ENCODE measurements at regions not wholly inside any gene's neighbourhood (a gene's known extent, or its start where the extent isn't known, plus 50 kb on each side); places are given as distances from the start of the nearest gene placed in this dataset.

- no peak for TF ChIP-seq CTCF (IDR thresholded peaks at IDR 0.05)
Observed at GRCh38 chr4:118587116-118587831, 97.9 kb upstream of the METTL14 start.

GRCh38 chr4:118587946-118588345 is 97.2 kb upstream of the METTL14 start:
- no peak for TF ChIP-seq CTCF (IDR thresholded peaks at IDR 0.05)

GRCh38 chr4:118589471-118590055 is 95.6 kb upstream of the METTL14 start:
- TF ChIP-seq CTCF (IDR thresholded peaks at IDR 0.05): no peak
